ENCODE measurements at regions not wholly inside any gene's neighbourhood (a gene's known extent, or its start where the extent isn't known, plus 50 kb on each side); places are given as distances from the start of the nearest gene placed in this dataset.
"Not testable (repeated sequence)": the region's sequence is repeated elsewhere in the genome, so short reads cannot be mapped to it uniquely, and the experiment has no call there.

DNA sequence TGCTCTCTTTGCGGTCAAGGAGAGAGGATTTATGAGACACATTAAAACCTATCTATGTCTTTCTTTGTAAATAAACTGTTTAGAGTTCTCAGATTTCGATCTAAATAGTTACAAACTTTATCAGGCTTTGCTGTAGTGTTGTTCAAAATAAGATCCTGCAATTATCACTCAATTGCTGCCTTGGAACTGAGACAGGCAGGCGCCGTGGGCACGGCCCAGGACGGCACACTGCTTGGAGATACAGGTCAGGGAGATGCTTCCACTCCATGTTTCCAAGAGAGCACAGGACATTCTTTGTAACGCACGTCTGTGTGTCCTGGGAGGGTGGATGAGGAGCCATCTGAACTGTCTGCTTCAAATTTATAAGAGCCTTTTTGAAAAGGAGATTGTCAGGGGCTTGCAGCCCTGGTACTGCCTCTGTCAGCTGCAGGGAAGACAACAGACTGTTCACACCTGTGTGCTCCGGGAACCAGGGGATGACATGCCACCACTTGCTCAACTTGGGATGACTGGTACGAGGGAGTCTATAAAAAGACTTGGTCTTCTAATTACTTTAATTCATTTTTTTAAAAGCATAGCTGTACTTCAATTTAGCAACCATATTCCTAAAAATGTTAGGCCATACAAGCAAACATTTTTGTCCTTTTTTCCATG is 472.9 kb upstream of the RUNX1 start:
- TF ChIP-seq Cebpa-rat (IDR thresholded peaks at IDR 0.05) = no peak
- Histone ChIP-seq H3K4me2 (no peak overlapping the region), H3K9me3 (no peaks in the 10 kb centered on the region), H3K36me3 (no peaks in the 10 kb centered on the region), H3K27ac (no peak overlapping the region), H4K20me1 (no peaks in the 10 kb centered on the region), H3K4me1 (peaks cover 8% of the 10 kb centered on the region; the same call in 1 of the 2 replicates), H3K4me3 (no peak overlapping the region), H3K9ac (no peak overlapping the region), H3K27me3 (no peaks in the 10 kb centered on the region)

DNA sequence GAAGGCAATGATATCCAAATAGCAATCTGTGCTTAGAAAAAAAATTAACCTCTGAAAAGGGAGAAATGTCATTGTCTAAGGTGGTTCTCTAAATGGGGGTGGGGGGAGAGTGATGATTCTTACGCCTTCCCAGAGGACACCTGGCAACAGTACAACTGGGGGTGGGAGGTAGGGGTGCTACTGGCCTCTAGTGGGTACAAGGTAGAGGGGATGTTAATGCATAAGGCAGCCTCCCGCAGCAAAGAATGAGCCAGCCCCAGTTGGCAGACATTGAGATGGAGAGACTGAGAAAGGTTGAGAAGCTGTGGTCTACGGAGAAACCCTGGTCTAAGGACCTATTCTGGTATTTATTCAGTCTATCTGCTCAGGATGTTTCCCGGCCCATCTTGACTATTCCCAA is 472.2 kb upstream of the RUNX1 start:
- H3K27ac ChIP-seq = no peak overlapping the region
- peaks cover 8% of the 10 kb centered on the region; the same call in 1 of the 2 replicates for H3K4me1 ChIP-seq
- no peak overlapping the region for H3K4me3 ChIP-seq
- H3K36me3 ChIP-seq = no peaks in the 10 kb centered on the region
- no peak overlapping the region for H3K4me2 ChIP-seq
- H3K9me3 ChIP-seq = no peaks in the 10 kb centered on the region
- TF ChIP-seq Cebpa-rat (IDR thresholded peaks at IDR 0.05) = no peak
- H3K9ac ChIP-seq = no peak overlapping the region
- H4K20me1 ChIP-seq = no peaks in the 10 kb centered on the region
- no peaks in the 10 kb centered on the region for H3K27me3 ChIP-seq

DNA sequence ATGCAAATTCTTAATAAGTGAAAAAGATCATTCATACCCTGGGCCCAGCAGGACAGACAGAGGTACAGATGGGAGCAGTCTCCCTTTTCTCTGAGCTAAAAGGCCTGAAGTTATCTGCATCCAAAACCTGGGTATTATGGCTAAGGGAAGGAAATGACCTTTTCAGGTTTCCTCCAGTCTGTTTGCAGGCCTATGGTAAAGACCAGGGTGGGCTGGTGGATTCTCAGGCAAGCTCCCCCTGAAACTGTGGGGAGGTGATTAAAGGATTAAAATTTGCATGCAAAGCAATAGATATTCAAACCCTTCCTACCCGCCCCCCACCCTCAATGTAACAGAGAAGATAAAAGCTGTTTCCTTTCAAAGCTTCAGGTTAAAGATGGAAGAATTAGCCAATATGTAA is 471.8 kb upstream of the RUNX1 start:
- Histone ChIP-seq H3K27me3 (no peaks in the 10 kb centered on the region), H3K4me3 (no peak overlapping the region), H3K4me2 (no peak overlapping the region), H3K9ac (no peak overlapping the region), H3K27ac (no peak overlapping the region), H3K36me3 (no peaks in the 10 kb centered on the region), H4K20me1 (no peaks in the 10 kb centered on the region), H3K4me1 (peaks cover 8% of the 10 kb centered on the region; the same call in 1 of the 2 replicates), H3K9me3 (no peaks in the 10 kb centered on the region)
- no peak for TF ChIP-seq Cebpa-rat (IDR thresholded peaks at IDR 0.05)

DNA sequence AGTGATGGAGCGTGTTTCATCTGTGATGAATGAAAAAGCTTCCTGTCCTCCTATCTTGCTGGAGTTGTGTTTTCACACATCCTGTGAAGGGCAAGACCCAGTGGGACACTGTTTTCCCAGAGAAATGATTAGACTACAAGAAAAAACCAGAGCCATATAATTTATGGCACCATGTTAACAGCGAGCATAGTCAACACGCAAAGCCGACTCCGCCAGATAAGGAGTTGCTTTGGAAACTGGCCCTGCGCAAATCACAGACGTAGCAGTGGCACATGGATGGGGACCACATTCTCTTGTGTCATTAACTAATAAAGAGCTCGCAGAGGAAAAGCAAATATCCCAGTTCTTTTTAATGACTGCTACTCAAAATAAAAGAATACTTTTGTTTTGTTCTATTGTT is 471.2 kb upstream of the RUNX1 start:
- Histone ChIP-seq H3K4me1 (peaks cover 4% of the 10 kb centered on the region; the same call in 1 of the 2 replicates), H3K4me2 (no peak overlapping the region), H3K9me3 (no peaks in the 10 kb centered on the region), H3K27ac (no peak overlapping the region), H4K20me1 (no peaks in the 10 kb centered on the region), H3K27me3 (no peaks in the 10 kb centered on the region), H3K36me3 (no peaks in the 10 kb centered on the region), H3K4me3 (no peak overlapping the region), H3K9ac (no peak overlapping the region)
- no peak for TF ChIP-seq Cebpa-rat (IDR thresholded peaks at IDR 0.05)

DNA sequence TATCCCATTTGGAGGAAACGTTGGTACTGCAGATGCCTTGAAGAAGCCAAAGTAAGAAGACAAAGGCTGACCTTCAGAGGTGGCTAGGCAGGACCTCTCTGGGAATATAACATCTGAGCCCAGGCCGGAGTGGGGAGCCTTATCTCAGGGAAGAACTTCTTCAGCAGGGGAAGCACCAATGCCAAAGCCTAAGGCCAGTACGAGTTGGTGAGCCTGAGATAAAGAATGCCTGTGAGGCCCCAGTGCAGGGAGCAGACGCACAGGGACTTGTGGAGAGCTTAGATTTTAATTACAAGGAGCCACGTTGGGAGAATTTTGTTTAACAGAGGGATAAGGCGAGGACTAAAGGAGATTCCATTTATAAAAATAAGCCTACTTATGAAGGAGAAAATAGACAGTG is 468.8 kb upstream of the RUNX1 start:
- no peak for TF ChIP-seq Cebpa-rat (IDR thresholded peaks at IDR 0.05)
- Histone ChIP-seq H3K4me2 (no peak overlapping the region), H3K36me3 (no peaks in the 10 kb centered on the region), H3K4me3 (no peak overlapping the region), H3K9me3 (no peaks in the 10 kb centered on the region), H4K20me1 (no peaks in the 10 kb centered on the region), H3K27ac (no peak overlapping the region), H3K9ac (no peak overlapping the region), H3K4me1 (no peaks in the 10 kb centered on the region), H3K27me3 (no peaks in the 10 kb centered on the region)

DNA sequence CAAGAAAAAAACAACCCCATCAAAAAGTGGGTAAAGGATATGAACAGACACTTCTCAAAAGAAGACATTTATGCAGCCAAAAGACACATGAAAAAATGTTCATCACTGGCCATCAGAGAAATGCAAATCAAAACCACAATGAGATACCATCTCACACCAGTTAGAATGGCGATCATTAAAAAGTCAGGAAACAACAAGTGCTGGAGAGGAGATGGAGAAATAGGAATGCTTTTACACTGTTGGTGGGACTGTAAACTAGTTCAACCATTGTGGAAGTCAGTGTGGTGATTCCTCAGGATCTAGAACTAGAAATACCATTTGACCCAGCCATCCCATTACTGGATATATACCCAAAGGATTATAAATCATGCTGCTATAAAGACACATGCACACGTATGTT is 467.2 kb upstream of the RUNX1 start:
- not testable (repeated sequence) for H3K9ac ChIP-seq, H3K4me2 ChIP-seq, H3K4me3 ChIP-seq, H3K9me3 ChIP-seq, H3K4me1 ChIP-seq, H3K36me3 ChIP-seq, H3K27ac ChIP-seq, H4K20me1 ChIP-seq, H3K27me3 ChIP-seq

DNA sequence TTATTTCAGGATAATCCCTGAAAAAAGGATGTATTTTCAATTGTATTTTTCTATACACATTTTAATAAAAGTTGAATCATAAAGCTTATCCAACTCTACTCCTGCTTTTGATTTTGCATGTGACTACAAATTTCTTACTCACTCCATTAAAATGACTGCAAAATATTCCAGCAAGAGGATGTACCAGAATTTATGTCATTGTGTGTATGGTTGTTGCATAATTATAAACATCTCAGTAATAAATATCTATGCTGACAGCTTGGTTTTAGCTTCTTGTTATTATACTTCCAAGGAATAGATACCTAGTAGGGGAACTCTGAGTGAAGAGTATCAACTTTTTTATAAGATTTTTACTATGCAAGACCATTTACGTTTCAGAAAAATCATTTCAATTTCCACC is 463.2 kb upstream of the RUNX1 start:
- no peaks in the 10 kb centered on the region for H3K9me3 ChIP-seq
- no peak for TF ChIP-seq Cebpa-rat (IDR thresholded peaks at IDR 0.05)
- H3K27ac ChIP-seq = no peak overlapping the region
- no peaks in the 10 kb centered on the region for H3K36me3 ChIP-seq
- H3K27me3 ChIP-seq = no peaks in the 10 kb centered on the region
- no peak overlapping the region for H3K9ac ChIP-seq
- peaks cover 15% of the 10 kb centered on the region for H3K4me1 ChIP-seq
- no peak overlapping the region for H3K4me2 ChIP-seq
- no peaks in the 10 kb centered on the region for H4K20me1 ChIP-seq
- no peak overlapping the region for H3K4me3 ChIP-seq

DNA sequence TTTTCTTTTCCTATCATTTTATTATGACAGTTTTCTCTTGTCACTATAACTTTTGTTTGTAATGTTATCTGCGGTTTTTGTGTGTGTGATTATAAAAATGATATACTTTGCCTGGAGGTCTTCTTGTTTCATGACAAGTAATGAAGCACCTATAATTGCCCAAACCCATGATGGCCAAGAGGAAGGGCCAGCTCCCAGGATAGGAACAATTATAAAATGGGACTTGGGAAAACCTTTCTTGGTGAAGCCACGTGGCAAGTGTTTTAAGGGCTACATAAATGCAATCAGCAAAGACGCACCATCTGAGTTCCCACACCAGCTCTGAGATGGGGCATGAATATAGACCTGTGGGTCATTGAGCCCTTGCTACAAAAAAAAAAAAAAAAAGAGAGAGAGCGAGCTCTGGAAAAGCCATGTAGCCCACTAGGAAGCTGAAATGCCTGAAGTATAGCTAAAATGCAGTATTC is 462.6 kb upstream of the RUNX1 start:
- no peak overlapping the region for H3K4me2 ChIP-seq
- no peak overlapping the region for H3K4me3 ChIP-seq
- no peaks in the 10 kb centered on the region for H3K27me3 ChIP-seq
- H3K9me3 ChIP-seq = no peaks in the 10 kb centered on the region
- no peak for TF ChIP-seq Cebpa-rat (IDR thresholded peaks at IDR 0.05)
- H3K9ac ChIP-seq = no peak overlapping the region
- H3K4me1 ChIP-seq = peaks cover 21% of the 10 kb centered on the region
- no peaks in the 10 kb centered on the region for H3K36me3 ChIP-seq
- H3K27ac ChIP-seq = no peak overlapping the region
- no peaks in the 10 kb centered on the region for H4K20me1 ChIP-seq

DNA sequence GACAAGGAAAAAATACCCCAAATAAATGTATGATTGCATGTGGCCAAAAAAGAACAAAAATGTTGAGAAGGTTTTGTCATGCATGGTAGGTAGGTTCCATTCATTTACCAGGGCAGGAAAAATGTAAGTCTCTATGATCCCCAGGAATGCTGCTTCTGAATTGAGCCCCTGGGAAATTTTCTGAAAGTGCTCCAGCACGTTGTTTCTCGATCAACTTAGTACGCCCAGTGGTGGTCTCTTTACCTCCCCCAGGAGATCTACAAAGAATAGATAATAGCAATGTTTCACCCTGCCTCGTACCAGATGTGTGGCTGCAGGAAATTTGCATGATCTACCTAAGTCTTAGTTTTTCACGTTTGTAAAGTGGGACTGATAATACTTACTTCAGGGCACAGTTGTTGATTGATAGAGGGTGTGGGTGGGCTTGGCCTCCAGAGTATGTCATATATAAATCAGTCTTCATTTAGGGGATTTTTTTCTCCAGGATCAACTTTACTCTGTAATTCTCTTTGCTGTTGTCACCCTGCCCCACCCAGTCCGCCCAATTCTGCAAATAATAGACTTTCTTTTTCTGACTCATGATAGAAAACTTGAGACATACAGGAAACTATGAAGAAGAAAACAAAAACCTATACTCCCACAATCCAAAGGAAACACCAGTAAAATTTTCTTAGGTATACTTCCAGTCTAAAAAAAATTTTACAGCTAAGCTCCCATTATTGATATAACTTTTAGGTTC is 462.0 kb upstream of the RUNX1 start:
- no peak for TF ChIP-seq Cebpa-rat (IDR thresholded peaks at IDR 0.05)
- Histone ChIP-seq H3K27me3 (no peaks in the 10 kb centered on the region), H4K20me1 (no peaks in the 10 kb centered on the region), H3K27ac (no peak overlapping the region), H3K4me2 (no peak overlapping the region), H3K9me3 (no peaks in the 10 kb centered on the region), H3K9ac (no peak overlapping the region), H3K36me3 (no peaks in the 10 kb centered on the region), H3K4me3 (no peak overlapping the region), H3K4me1 (peaks cover 27% of the 10 kb centered on the region)

DNA sequence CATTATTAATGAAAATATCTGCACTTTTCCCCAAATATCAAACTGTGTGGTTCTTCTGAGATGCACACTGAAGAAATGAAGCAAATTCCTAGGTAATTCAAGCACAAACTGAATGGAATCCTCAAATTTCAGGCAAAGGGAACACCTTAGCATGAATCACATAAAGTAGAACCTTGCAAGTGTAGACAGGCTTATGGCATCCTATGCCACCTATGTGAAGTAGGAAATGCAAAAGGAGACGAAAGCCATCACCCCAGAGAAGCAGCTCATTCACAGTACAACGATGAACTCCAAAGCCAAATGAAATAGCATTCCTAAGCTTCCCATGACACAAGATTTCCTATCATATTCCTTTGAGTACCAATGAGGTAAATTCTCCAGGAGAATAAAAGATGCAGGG is 461.2 kb upstream of the RUNX1 start:
- no peak overlapping the region for H3K4me3 ChIP-seq
- H3K9ac ChIP-seq = no peak overlapping the region
- no peaks in the 10 kb centered on the region for H3K27me3 ChIP-seq
- no peaks in the 10 kb centered on the region for H4K20me1 ChIP-seq
- H3K9me3 ChIP-seq = no peaks in the 10 kb centered on the region
- H3K36me3 ChIP-seq = no peaks in the 10 kb centered on the region
- H3K4me1 ChIP-seq = peaks cover 36% of the 10 kb centered on the region
- H3K27ac ChIP-seq = no peak overlapping the region
- TF ChIP-seq Cebpa-rat (IDR thresholded peaks at IDR 0.05) = no peak
- H3K4me2 ChIP-seq = no peak overlapping the region
